ENCODE measurements at regions not wholly inside any gene's neighbourhood (a gene's known extent, or its start where the extent isn't known, plus 50 kb on each side); places are given as distances from the start of the nearest gene placed in this dataset.

DNA sequence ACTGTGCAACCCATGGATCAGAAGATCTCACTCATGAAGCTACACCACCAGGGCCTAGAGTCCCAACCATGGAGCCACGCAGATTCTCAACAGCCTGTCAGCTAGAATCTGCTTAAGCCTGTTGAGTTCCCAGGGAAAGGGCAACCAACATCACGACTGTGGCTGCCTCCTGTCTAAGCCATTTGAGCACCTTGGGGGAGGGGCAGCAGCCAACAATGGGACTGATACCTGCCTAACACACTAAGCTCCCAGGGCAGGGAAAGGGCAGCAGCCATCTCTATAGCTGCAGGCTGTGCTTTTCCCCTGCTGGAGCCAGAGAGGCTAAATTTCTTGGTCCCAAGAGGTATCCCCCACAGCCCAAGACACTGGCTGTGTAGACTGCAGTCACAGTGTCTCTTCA is 96.5 kb upstream of the TCEAL2 start:
- TF ChIP-seq, protein P1, sequence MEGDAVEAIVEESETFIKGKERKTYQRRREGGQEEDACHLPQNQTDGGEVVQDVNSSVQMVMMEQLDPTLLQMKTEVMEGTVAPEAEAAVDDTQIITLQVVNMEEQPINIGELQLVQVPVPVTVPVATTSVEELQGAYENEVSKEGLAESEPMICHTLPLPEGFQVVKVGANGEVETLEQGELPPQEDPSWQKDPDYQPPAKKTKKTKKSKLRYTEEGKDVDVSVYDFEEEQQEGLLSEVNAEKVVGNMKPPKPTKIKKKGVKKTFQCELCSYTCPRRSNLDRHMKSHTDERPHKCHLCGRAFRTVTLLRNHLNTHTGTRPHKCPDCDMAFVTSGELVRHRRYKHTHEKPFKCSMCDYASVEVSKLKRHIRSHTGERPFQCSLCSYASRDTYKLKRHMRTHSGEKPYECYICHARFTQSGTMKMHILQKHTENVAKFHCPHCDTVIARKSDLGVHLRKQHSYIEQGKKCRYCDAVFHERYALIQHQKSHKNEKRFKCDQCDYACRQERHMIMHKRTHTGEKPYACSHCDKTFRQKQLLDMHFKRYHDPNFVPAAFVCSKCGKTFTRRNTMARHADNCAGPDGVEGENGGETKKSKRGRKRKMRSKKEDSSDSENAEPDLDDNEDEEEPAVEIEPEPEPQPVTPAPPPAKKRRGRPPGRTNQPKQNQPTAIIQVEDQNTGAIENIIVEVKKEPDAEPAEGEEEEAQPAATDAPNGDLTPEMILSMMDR (IDR thresholded peaks at IDR 0.05) = no peak
- no peak for TF ChIP-seq POLR2A (IDR thresholded peaks at IDR 0.05)

Data from testis (tissue), 2 donors.